ENCODE measurements at regions not wholly inside any gene's neighbourhood (a gene's known extent, or its start where the extent isn't known, plus 50 kb on each side); places are given as distances from the start of the nearest gene placed in this dataset.

DNA sequence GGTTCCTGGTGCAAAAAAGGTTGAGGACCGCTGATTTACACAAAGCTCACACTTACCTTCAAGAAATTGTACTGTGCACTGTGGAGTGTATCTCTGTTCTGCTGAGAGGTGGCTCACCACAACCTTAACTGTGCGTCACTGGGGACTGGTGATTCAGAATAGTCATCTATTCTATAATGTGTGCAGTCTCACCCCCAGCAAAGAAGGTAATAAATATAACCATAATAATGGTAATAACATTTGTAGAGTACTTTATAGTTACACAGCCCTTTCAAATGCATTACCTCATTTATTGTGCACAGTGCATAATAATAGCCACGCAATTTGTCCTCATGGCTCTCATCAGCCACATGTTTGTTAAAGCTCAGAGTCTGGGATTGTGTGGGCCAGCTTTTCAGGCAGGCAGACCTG lies 59.4 kb upstream of the DUSP10 start:
- TF ChIP-seq, protein P1, sequence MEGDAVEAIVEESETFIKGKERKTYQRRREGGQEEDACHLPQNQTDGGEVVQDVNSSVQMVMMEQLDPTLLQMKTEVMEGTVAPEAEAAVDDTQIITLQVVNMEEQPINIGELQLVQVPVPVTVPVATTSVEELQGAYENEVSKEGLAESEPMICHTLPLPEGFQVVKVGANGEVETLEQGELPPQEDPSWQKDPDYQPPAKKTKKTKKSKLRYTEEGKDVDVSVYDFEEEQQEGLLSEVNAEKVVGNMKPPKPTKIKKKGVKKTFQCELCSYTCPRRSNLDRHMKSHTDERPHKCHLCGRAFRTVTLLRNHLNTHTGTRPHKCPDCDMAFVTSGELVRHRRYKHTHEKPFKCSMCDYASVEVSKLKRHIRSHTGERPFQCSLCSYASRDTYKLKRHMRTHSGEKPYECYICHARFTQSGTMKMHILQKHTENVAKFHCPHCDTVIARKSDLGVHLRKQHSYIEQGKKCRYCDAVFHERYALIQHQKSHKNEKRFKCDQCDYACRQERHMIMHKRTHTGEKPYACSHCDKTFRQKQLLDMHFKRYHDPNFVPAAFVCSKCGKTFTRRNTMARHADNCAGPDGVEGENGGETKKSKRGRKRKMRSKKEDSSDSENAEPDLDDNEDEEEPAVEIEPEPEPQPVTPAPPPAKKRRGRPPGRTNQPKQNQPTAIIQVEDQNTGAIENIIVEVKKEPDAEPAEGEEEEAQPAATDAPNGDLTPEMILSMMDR (IDR thresholded peaks at IDR 0.05; ENCODE audit: poor library complexity, severe bottlenecking): no peak
- no peak for TF ChIP-seq RAD21 (conservative IDR thresholded peaks at IDR 0.05)
- TF ChIP-seq POLR2AphosphoS5 (IDR thresholded peaks at IDR 0.05): no peak
- no peak for TF ChIP-seq MXI1 (conservative IDR thresholded peaks at IDR 0.05; ENCODE audit: poor library complexity, severe bottlenecking)
- TF ChIP-seq EP300 (conservative IDR thresholded peaks at IDR 0.05; ENCODE audit: poor library complexity, severe bottlenecking): no peak
- TF ChIP-seq EZH2 (IDR thresholded peaks at IDR 0.05; ENCODE audit: borderline replicate concordance, insufficient read depth, low read length, poor library complexity, severe bottlenecking): no peak
- TF ChIP-seq TAF1 (IDR thresholded peaks at IDR 0.05; ENCODE audit: low read depth): no peak
- TF ChIP-seq SMC3 (conservative IDR thresholded peaks at IDR 0.05; ENCODE audit: poor library complexity): no peak

All from neural cell (in vitro differentiated cells).